ENCODE measurements at regions not wholly inside any gene's neighbourhood (a gene's known extent, or its start where the extent isn't known, plus 50 kb on each side); places are given as distances from the start of the nearest gene placed in this dataset.

DNA sequence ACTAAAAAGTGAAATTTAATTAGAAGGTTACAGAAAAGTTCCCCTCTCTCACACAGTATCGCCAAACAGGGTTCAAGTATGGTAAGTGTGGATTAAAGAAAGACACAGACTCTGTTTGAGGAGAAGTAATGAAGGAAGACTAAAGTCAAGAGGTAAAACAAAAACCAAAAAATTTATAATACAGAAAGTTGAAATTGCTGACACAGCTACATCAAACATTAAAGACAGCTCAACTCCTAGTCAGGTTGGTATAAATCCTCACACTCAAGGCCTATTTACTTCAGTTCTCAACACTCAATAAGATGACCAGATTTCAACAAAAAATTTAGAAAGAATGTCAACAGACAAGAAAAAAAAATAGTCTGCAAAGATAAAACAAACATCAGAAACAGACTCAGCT is 300.5 kb upstream of the LINC00305 start:
- no peak overlapping the region for H3K27ac ChIP-seq (ENCODE audit: low read length)
- no peak overlapping the region for H3K4me3 ChIP-seq (ENCODE audit: low read length)
- no peaks in the 10 kb centered on the region for H3K36me3 ChIP-seq (replicated peaks; ENCODE audit: low read depth, low read length)
- no peak overlapping the region for H3K9ac ChIP-seq (ENCODE audit: low read length)
- no peak overlapping the region for H3K4me2 ChIP-seq (ENCODE audit: low read length)
- no peaks in the 10 kb centered on the region for H3K9me3 ChIP-seq (ENCODE audit: insufficient read depth, low read length)
- no peaks in the 10 kb centered on the region for H4K20me1 ChIP-seq (ENCODE audit: insufficient read depth, low read length)
- H3K4me1 ChIP-seq (ENCODE audit: low read length) = no peaks in the 10 kb centered on the region
- H2AFZ ChIP-seq (ENCODE audit: low read depth, low read length) = no peak overlapping the region
- H3K79me2 ChIP-seq (ENCODE audit: low read length) = no peaks in the 10 kb centered on the region
- H3K27me3 ChIP-seq (ENCODE audit: low read depth, low read length) = no peaks in the 10 kb centered on the region
- TF ChIP-seq EZH2phosphoT487 (IDR thresholded peaks at IDR 0.05; ENCODE audit: low read depth) (no peak), CTCF (IDR thresholded peaks at IDR 0.05; ENCODE audit: low read depth, low read length) (no peak)

DNA sequence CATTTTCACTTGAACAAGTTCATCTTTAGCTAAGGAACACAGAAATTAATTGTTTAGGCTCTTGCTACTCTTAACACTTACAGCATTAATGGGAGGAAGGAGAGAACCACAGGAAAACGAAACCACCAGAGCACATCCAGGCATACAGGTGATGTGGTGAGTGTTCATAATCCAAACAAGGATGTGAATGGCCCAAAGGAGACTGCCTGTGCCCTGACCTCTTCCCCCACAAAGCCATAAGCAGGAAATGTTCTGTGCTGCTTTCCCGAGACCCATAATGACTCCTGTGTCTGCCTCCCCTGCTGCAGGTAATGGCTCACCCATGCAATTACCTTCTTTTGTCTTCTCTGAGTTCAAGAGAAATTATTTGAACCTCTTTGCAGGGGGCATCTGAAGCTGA is 295.9 kb upstream of the LINC00305 start:
- no peak for TF ChIP-seq EZH2phosphoT487 (IDR thresholded peaks at IDR 0.05; ENCODE audit: low read depth)
- no peak for TF ChIP-seq CTCF (IDR thresholded peaks at IDR 0.05; ENCODE audit: low read depth, low read length)
- no peaks in the 10 kb centered on the region for H3K27me3 ChIP-seq (ENCODE audit: low read depth, low read length)
- no peaks in the 10 kb centered on the region for H3K79me2 ChIP-seq (ENCODE audit: low read length)
- H3K9ac ChIP-seq (ENCODE audit: low read length) = no peak overlapping the region
- no peak overlapping the region for H2AFZ ChIP-seq (ENCODE audit: low read depth, low read length)
- H3K27ac ChIP-seq (ENCODE audit: low read length) = no peak overlapping the region
- H3K4me3 ChIP-seq (ENCODE audit: low read length) = no peak overlapping the region
- no peaks in the 10 kb centered on the region for H4K20me1 ChIP-seq (ENCODE audit: insufficient read depth, low read length)
- no peaks in the 10 kb centered on the region for H3K4me1 ChIP-seq (ENCODE audit: low read length)
- H3K36me3 ChIP-seq (replicated peaks; ENCODE audit: low read depth, low read length) = no peaks in the 10 kb centered on the region
- H3K9me3 ChIP-seq (ENCODE audit: insufficient read depth, low read length) = no peaks in the 10 kb centered on the region
- H3K4me2 ChIP-seq (ENCODE audit: low read length) = no peak overlapping the region

DNA sequence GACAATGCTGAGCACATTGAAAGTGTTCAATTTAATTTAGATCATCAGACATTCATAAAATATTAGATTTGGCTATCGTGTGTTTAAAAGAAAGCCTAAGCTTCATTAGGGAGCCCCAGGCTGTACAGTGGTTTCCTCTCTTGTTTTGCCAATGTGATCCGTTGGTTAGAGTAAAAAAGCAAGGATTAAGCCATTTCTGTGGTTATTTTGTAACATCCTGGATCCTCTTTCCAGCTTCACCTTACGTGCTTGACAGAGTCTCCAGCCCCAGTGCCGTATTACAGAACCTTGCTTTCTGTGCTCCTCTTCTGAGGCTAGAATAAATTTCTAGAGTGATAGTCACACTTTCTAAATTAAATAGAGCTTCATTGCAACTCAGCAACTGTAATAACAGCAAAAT is 289.3 kb upstream of the LINC00305 start:
- no peak overlapping the region for H2AFZ ChIP-seq (ENCODE audit: low read depth, low read length)
- no peaks in the 10 kb centered on the region for H4K20me1 ChIP-seq (ENCODE audit: insufficient read depth, low read length)
- H3K9ac ChIP-seq (ENCODE audit: low read length) = no peak overlapping the region
- H3K4me2 ChIP-seq (ENCODE audit: low read length) = no peak overlapping the region
- TF ChIP-seq CTCF (IDR thresholded peaks at IDR 0.05; ENCODE audit: low read depth, low read length) (no peak), EZH2phosphoT487 (IDR thresholded peaks at IDR 0.05; ENCODE audit: low read depth) (no peak)
- peaks cover 12% of the 10 kb centered on the region for H3K9me3 ChIP-seq (ENCODE audit: insufficient read depth, low read length)
- H3K79me2 ChIP-seq (ENCODE audit: low read length) = no peaks in the 10 kb centered on the region
- no peaks in the 10 kb centered on the region for H3K4me1 ChIP-seq (ENCODE audit: low read length)
- H3K4me3 ChIP-seq (ENCODE audit: low read length) = no peak overlapping the region
- no peak overlapping the region for H3K27ac ChIP-seq (ENCODE audit: low read length)
- no peaks in the 10 kb centered on the region for H3K27me3 ChIP-seq (ENCODE audit: low read depth, low read length)
- peaks cover 2% of the 10 kb centered on the region for H3K36me3 ChIP-seq (replicated peaks; ENCODE audit: low read depth, low read length)

DNA sequence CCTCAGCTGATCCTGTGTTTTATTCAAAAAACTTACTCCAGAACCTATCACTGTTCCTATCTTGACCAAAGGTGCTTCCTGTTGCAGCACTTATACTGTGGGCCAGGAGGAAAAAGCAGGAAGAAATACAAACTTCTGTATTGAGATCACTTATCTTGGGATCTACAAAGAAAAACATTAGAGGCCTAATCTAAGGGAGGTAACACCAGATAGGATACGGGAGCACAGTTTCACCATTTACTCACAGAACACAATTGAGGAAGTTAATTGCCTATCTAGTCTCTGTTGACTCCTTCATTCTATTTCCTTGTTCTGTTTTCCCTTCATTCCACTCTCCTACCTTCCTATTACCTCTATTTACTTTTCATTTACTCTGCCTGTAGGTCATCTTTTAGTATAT is 287.2 kb upstream of the LINC00305 start:
- TF ChIP-seq EZH2phosphoT487 (IDR thresholded peaks at IDR 0.05; ENCODE audit: low read depth) (no peak), CTCF (IDR thresholded peaks at IDR 0.05; ENCODE audit: low read depth, low read length) (no peak)
- Histone ChIP-seq H3K4me1 (ENCODE audit: low read length) (no peaks in the 10 kb centered on the region), H3K79me2 (ENCODE audit: low read length) (no peaks in the 10 kb centered on the region), H3K9ac (ENCODE audit: low read length) (no peak overlapping the region), H3K4me3 (ENCODE audit: low read length) (no peak overlapping the region), H3K9me3 (ENCODE audit: insufficient read depth, low read length) (peaks cover 16% of the 10 kb centered on the region), H4K20me1 (ENCODE audit: insufficient read depth, low read length) (no peaks in the 10 kb centered on the region), H3K36me3 (replicated peaks; ENCODE audit: low read depth, low read length) (peaks cover 2% of the 10 kb centered on the region), H3K4me2 (ENCODE audit: low read length) (no peak overlapping the region), H3K27me3 (ENCODE audit: low read depth, low read length) (no peaks in the 10 kb centered on the region), H2AFZ (ENCODE audit: low read depth, low read length) (no peak overlapping the region), H3K27ac (ENCODE audit: low read length) (no peak overlapping the region)

Measured in OCI-LY3 (cell line).